ENCODE measurements at regions not wholly inside any gene's neighbourhood (a gene's known extent, or its start where the extent isn't known, plus 50 kb on each side); places are given as distances from the start of the nearest gene placed in this dataset.

GRCh38 chr7:31251441-31251840 is 89.1 kb downstream of the NEUROD6 start:
- TF ChIP-seq CTCF (IDR thresholded peaks at IDR 0.05; ENCODE audit: insufficient read depth, low read length) (no peak), POLR2AphosphoS5 (IDR thresholded peaks at IDR 0.05; ENCODE audit: low read depth) (no peak), SPI1 (IDR thresholded peaks at IDR 0.05; ENCODE audit: borderline replicate concordance, low read depth) (no peak), REST (IDR thresholded peaks at IDR 0.05; ENCODE audit: insufficient replicate concordance, low read depth) (no peak), GABPA (IDR thresholded peaks at IDR 0.05; ENCODE audit: low read depth) (no peak)

All from HL-60 (cell line).